HuH-7.5 (cell line): ENCODE measurements at regions not wholly inside any gene's neighbourhood (a gene's known extent, or its start where the extent isn't known, plus 50 kb on each side); places are given as distances from the start of the nearest gene placed in this dataset.
"Not testable (repeated sequence)": the region's sequence is repeated elsewhere in the genome, so short reads cannot be mapped to it uniquely, and the experiment has no call there.

Experiments used
- DNase-seq: peaks from one replicate; pipeline ENCODE4 v3.0.0; 2011; ENCODE audit warnings: low spot score

DNA sequence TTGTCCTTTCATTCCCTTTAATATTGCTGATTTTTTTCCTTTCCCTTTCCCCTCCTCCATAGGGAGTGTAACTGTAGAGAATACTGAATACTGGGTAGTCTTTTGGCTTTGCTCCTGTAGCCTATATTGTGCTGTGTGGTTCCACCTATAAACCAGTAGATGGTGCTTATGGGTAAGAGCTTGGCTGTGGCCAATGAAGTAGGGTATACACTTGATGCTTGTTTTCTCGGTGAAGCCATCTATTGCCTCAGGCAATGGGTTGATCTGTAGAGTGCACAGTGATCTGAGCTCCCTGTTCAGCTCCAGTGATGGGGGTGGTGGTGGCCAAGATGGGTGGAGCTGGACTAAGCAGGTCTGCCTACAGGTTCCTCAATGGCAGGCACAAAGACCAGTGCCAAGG is 203.3 kb upstream of the IMPG1 start:
- no peak for DNase-seq

DNA sequence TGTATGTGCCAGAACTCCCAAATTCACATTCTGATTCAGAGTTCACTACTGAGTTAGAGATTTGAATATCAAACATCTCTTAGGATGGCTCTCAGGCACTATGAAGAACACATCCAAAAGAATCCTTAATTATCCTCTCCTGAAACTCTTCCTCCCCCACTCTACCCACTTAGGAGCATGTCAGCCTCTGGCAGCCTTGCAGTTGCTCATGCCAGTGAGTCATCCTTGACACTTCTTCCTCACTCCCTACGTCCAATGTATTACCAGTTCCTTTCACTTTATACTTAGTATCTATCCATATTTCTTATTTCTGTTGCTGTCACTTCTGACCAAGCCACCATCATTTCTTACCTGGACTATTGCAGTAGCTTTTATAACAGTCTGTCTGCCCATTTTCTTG is 192.0 kb upstream of the IMPG1 start:
- no peak for DNase-seq

DNA sequence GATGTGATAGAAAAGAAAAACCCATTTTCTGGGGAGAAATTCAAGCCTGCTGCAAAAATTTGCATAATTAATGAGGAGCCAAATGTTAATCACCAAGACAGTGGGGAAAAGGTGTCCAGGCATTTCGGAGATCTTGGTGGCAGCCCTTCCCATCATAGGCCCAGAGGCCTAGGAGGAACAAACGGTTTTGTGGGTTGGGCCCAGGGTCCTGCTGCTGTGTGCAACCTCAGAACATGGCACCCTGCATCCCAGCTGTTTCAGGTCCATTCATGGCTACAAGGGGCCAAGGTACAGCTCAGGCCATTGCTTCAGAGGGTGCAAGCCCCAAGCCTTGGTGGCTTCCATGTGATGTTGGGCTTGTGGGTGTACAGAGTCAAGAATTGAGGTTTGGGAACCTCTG is 189.8 kb upstream of the IMPG1 start:
- no peak for DNase-seq

DNA sequence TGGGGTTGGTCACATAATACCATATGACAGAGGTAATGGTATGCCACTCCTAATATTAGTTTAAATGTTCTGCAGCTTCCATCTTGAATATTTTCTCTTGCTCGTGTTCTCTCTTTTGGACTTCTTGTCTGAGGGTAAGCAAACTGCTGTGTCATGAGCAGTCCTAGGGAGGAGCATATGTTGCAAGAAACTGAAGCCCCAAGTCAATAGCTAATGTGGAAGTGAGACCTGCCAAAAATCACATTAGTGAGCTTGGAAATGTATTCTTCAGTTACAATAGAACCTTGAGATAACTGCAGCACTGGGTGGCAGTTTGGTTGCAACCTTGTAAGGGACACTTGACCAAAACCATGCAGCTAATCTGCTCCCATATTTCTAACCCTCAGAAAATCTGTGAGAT is 178.2 kb upstream of the IMPG1 start:
- DNase-seq = no peak

DNA sequence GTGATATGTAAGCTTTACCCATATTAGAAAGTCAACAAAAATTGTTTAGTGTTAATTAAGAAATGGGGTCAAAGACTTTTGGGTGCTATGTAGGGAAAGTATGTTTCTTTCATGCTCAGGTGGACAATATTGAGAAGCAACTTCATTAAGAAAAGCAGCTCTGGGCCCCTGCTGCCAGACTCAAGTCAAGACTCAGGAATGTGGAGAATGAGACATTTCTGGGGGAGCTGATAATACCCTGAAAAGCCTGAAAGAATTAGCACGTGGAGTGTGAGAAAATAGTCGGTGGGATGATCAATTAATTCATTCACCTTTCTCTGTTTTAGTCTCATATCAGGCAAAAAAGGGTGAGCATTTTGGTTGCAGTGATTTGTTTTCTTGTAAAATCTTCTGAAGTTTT is 175.1 kb upstream of the IMPG1 start:
- no peak for DNase-seq

DNA sequence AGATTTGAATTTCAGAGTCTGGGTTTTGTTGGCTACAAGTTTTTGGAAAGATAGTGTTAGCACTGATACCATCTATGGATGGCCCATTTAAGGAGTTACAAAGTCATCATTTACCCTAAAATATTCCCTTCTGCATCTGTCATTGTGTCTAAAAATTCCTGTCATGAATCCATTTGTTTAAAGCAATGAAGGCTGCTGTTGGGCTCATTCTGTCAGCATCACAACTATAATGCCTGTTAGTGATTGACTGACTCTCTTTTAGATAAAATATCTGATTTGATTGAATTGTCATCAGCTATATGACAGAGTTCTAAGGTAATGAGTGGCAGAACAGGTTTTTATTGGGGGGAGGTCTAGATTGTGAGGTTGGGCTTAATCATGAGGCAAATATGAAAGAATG is 167.6 kb upstream of the IMPG1 start:
- DNase-seq = no peak

DNA sequence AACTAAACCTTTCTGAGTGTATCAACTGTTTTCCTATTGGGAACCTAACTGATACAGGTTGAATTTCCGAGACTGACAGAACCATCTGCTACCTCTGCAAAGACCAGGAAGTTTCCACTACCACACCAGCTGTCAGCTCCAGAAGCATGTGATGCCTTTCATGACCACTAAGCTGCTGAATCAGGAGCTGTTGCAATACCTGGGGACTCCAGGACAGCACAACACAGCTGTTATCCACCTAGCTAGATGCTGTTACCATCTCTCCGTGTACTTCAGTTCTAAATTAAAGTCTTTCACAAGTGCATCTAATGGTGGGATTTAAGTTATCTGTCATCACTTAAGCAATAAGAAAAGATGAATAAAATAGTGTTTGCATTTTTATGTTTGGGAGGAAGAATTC is 158.2 kb upstream of the IMPG1 start:
- DNase-seq = peak; percentile 6

DNA sequence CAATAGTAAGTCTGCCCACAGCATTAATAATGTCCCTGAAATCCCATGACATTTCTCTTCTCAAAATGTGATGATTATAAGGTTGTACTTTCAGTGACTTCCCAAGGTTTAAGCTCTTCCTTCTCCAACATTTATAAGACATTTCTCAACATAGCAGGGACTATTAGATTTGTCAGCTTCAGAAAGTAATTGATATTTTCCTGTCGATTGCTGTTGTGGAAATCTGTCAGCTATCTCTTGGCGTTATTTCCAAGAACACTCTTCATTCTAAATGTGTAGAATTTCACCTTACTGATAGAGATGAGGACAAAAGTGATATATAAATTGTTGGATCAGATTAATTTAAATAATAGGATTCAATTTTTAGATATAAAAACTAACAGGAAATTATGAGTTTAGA is 149.7 kb upstream of the IMPG1 start:
- DNase-seq = no peak

DNA sequence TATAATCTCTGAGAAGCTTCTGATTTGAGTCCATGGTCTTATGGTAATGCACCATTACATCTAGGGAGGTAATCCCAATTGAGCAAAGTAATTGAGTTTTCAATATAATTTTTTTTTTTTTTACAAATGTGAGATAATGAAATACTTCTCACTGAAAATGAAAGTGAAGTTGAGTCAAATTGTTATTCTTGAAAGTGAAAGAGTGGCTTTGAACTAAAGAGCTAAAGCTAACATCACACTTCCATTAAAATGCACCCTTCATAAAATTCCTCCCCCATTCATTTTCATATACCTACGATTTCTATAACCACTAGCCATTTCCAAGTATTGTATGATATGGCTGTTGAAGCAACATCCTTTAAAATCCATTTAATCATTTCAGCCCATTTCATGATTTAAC is 149.1 kb upstream of the IMPG1 start:
- no peak for DNase-seq

DNA sequence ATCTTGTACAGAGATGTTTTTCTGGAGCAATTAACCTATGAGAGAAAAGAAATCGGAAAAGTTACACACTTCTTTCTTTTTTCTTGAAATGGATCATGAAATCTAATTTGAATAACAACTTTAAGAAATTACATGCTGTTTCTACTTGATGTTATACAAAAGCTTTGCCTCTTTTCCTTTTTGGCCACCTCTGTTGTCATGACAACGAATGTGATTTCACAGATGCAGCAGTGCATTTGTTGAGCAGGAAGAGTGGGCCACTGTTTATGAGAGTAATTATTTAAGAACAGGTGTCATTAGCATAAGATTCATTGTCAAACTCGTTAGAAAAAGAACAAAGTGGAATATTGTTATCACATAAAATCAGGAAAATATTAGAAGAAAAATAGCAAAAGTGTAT is 148.3 kb upstream of the IMPG1 start:
- DNase-seq = no peak

DNA sequence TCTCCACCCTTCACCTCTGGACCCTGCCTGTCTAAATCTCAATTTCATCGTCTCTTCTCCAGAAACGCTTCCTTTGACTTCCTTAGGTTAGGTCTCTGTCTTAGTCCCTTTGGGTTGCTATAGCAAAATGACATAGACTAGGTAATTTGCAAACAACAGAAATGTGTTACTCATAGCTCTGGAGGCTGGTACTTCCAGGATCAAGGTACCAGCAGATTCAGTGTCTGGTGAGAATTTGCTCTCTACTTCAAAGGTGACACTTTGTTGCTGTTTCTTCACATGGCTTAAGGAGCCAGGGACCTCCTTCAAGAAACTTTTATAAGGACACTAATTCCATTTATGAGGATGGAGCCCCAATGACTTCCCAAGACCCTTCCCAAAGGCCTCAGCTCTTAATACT is 145.1 kb upstream of the IMPG1 start:
- DNase-seq = no peak

DNA sequence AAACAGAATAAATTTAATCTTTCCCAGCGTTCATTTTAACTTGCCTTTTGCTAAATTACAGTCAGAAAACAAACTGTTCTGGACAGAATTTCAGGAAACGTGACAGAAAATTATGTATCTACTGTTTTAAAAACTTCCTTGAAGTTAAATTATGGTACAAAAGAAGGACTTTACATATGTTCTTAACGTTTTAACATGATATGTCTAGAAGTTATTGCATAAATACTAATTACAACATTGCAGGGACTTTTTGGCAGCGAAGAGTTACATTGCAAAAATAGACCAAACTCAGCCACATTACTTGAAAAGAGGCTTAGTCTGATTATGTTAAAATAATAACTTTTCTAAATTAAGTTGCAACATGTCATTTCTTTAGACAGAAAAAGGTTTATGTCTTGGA is 142.1 kb upstream of the IMPG1 start:
- no peak for DNase-seq

DNA sequence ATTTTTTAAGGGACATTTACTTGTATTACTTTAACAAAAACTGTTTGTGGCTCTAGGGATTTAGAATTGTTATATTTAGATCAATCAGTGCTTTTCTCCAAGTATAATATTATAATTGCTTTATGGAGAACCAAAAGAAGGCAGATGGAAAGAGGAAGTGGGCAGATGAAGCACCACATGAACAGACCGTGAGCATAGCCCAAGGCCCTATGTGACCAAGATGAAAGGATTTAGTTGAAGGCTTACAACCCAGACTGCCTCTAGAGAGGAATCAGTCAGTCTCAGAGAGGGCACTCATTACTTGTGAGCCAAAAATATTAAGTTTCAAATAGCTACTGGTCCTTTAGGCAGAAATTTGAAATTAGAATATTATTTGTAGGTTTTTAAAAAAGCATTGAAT is 102.3 kb upstream of the IMPG1 start:
- no peak for DNase-seq

DNA sequence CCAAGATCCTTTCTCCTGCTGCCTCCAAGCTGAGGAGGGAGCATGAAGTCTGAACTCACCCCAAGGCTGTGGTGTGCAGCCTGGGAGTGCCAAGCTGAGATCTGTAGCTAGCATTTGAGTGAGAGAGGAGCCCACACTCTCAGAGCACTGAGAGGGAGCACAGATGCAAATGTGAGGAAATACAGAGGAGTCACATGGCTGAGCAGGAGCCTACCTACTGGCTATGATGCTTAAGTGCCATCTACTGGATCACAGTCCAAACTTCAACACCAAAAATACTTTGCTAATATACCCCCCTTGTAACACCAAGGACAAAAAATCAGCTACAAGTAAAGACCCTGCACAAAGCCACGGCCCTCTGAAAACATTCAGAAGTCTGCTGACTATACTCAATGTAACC is 94.4 kb upstream of the IMPG1 start:
- no peak for DNase-seq

DNA sequence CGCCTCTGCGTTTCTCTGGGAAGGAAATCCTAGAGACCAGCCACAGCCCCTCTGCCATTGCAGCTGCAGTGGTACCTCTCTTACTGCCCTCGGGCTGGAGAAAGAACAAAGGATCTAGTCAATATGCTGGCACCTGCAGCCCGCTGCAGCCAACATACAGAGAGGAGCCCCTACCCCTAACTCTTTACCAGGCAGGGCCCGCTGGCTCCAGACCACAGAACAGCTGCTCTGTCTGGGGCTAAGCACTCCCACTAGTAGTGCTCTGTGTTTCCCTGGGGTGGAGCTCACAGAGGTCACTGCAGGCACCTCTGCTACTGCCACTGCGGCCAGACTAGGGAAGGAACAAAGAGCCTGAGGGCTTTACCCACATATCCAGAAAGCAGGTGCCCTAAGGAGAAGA is 93.8 kb upstream of the IMPG1 start:
- DNase-seq = no peak

DNA sequence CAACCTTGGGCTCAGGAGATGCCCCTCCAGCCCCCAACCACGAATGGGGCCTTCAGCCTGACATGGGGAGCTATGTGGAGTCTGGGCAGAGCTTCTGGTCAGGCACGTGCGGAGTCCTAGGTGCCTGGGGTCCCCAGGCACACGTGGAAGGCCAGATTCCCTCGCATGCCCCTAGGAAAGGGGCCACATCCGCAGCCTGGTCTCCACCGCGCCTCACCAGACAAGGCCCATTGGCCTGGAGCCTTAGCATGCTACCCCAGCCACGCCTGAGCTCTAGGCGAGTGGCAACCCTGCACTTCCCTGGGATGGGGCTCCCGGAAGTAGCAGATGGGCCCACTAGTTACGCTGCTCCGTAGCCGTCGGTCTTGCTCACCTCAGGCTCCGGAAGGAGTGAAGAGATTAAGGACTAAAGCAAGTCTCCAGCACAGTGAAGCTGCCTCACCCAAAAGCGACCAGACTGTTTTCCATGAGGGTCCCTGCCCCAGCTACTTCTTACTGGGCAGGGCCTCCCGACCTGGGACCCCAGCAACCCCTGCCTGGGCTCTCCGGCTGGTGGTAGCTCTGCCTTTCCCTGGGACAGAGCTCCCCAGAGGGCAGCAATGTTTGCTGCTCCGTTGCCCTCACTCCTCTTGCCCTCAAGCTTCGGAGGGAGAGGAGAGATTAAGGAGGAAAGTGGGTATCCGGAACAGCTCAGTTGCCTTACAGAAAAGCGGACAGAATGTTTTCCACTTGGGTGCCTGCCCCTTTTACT is 93.2 kb upstream of the IMPG1 start:
- DNase-seq = no peak

DNA sequence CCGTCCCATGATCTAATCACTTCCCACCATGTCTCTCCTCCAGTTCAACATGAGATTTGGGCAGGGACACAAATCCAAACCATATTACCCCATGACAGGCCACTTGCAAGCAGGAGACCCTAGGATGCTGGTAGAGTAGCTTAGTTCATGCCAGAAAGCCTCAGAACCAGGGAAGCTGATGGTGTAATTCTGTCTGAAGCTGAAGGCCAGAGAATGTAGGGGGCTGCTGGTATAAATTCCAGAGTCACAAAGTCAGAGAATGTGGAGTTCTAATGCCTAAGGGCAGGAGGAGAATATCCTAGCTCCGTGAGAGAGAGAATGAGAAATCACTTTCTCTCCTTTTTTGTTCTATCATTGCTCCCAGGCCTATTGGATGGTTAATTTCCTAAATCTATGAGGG is 90.3 kb upstream of the IMPG1 start:
- DNase-seq = no peak

DNA sequence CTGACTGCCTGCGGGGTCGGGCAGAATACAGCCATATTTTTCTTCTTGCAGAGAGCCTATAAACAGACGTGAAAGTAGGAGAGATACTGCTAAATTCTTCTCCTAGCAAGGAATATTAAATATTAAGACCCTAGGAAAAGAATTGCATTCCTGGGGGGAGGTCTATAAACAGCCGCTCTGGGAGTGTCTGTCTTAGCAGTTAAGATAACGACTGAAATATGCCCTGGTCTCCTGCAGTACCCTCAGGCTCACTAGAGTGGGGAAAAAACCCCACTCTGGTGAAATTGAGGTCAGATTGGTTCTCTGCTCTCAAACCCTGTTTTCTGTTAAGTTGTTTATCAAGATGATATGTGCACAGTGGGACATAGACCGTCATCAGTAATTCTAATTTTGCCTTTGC is 85.3 kb upstream of the IMPG1 start:
- DNase-seq = not testable (repeated sequence)

DNA sequence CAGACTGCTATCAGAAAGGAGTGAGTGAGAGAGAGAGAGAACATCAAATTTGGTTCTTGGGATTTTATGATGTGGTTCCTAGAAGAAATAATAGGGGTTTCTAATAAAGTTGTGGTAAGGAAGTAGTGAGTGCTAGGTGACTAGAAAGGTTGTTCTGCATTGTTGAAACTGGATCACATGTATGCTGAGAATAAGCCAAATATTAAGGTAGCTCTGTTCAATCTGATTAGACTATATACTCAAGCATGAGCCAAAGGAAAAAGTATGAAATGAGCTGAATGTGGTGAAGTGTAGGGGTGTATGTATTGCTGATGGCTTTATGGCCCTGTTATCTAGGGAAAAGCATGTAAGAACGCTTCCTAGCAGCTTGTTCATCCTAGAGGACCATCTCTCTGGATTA is 63.0 kb upstream of the IMPG1 start:
- DNase-seq = no peak

DNA sequence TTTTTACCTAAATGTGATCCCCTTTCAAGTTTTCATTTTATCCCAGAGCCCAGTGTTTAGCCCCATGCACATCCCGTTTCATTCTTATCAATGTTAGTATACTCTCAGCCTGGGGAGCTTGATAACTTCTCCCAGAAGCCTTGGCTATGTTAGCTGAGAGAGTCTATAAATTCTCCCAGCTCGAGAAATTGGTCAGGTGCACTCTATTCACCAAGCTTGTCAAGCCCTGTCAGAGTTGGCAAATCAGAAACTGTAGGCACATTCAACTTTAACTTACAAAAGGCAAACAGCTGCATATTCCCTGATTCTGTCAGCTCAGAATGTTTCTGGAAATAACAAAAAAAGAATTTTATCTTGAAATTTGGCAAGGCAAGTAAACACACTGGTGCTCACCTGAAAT is 62.2 kb upstream of the IMPG1 start:
- DNase-seq = no peak

DNA sequence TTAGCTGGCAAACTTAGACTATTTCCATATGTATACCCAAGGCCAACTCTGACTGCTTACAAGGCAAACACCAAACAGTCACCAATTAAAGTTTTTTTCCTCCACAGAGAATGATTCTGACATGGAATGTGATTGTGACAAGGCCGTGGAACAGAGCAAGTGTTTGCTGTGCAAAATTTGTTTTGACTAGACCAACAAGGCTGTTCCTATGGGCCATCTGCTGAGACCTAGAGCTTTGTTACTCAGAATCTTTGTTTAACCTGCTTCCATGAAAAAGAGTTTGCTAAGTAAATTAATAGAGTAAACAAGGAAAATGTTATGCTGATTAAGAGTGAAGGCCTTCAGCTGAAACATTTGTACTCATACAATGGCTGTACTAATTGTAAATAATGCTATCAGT is 51.6 kb upstream of the IMPG1 start:
- no peak for DNase-seq
